SK-N-SH treated with all-trans-retinoic acid at 6 μM for 48 hours (cell line): ENCODE measurements at regions not wholly inside any gene's neighbourhood (a gene's known extent, or its start where the extent isn't known, plus 50 kb on each side); places are given as distances from the start of the nearest gene placed in this dataset.

Experiments used
- ATAC-seq: fragments of 200-7000 bp; cut with Tn5 transposase; 3 replicates; pipeline ENCODE4 v1.9.1; 2020; ENCODE audit warnings: mild to moderate bottlenecking, moderate library complexity
- ARNTL ChIP-seq: fragments of 450-650 bp; formaldehyde crosslinking; IDR thresholded peaks from 2 replicates; pipeline ENCODE4 v1.5.0; 2020; ENCODE audit warnings: low read depth, mild to moderate bottlenecking, moderate library complexity, borderline replicate concordance
- BACH2 ChIP-seq: fragments of 250-450 bp; sonication (Bioruptor Pico); IDR thresholded peaks from 2 replicates; pipeline ENCODE4 v1.9.0; 2021; ENCODE audit warnings: mild to moderate bottlenecking, borderline replicate concordance
- ESRRG ChIP-seq: fragments of 250-450 bp; sonication (Bioruptor Pico); IDR thresholded peaks from 2 replicates; pipeline ENCODE4 v1.6.1; 2021; ENCODE audit warnings: mild to moderate bottlenecking
- GLIS3 ChIP-seq: fragments of 250-450 bp; sonication (Bioruptor Pico); IDR thresholded peaks from 2 replicates; pipeline ENCODE4 v1.5.0; 2020; ENCODE audit warnings: mild to moderate bottlenecking, moderate library complexity
- ISL1 ChIP-seq: fragments of 250-450 bp; sonication (Bioruptor Pico); IDR thresholded peaks from 2 replicates; pipeline ENCODE4 v2.1.2; 2022; ENCODE audit warnings: mild to moderate bottlenecking, moderate library complexity
- OSR1 ChIP-seq: fragments of 250-450 bp; sonication (Bioruptor Pico); IDR thresholded peaks from 2 replicates; pipeline ENCODE4 v1.8.0; 2022; ENCODE audit warnings: moderate library complexity, mild to moderate bottlenecking, inconsistent platforms
- PPARA ChIP-seq: fragments of 250-450 bp; sonication (Bioruptor Pico); IDR thresholded peaks from 2 replicates; pipeline ENCODE4 v1.5.0; 2020; ENCODE audit warnings: mild to moderate bottlenecking, borderline replicate concordance
- RARB ChIP-seq: fragments of 250-450 bp; sonication (Bioruptor Pico); IDR thresholded peaks from 2 replicates; pipeline ENCODE4 v1.8.0; 2021; ENCODE audit warnings: mild to moderate bottlenecking, moderate library complexity
- SNAI2 ChIP-seq: fragments of 250-450 bp; sonication (Bioruptor Pico); IDR thresholded peaks from 2 replicates; pipeline ENCODE4 v1.5.0; 2020; ENCODE audit warnings: mild to moderate bottlenecking, moderate library complexity
- TCF4 ChIP-seq: fragments of 250-450 bp; sonication (Bioruptor Pico); IDR thresholded peaks from 2 replicates; pipeline ENCODE4 v1.8.0; 2021; ENCODE audit warnings: mild to moderate bottlenecking, moderate library complexity, borderline replicate concordance
- TOX ChIP-seq: fragments of 250-450 bp; sonication (Bioruptor Pico); IDR thresholded peaks from 2 replicates; pipeline ENCODE4 v1.8.0; 2021; ENCODE audit warnings: mild to moderate bottlenecking, moderate library complexity, borderline replicate concordance
- ZC3H10 ChIP-seq: fragments of 250-450 bp; sonication (Bioruptor Pico); IDR thresholded peaks from 2 replicates; pipeline ENCODE4 v1.5.1; 2021; ENCODE audit warnings: mild to moderate bottlenecking, moderate library complexity
- ZFP3 ChIP-seq: fragments of 250-450 bp; sonication (Bioruptor Pico); IDR thresholded peaks from 2 replicates; pipeline ENCODE4 v1.5.0; 2020; ENCODE audit warnings: mild to moderate bottlenecking, moderate library complexity
- ZNF565 ChIP-seq: fragments of 450-650 bp; formaldehyde crosslinking; conservative IDR thresholded peaks from 2 replicates; pipeline ENCODE4 v1.5.0; 2020; ENCODE audit warnings: low read depth, mild to moderate bottlenecking, moderate library complexity
- ZNF70 ChIP-seq: fragments of 450-650 bp; formaldehyde crosslinking; IDR thresholded peaks from 2 replicates; pipeline ENCODE4 v1.5.0; 2020; ENCODE audit warnings: mild to moderate bottlenecking, moderate library complexity
- TF ChIP-seq, protein P1 (sequence below): fragments of 250-450 bp; sonication (Bioruptor Pico); IDR thresholded peaks from 2 replicates; pipeline ENCODE4 v1.8.0; 2020; ENCODE audit warnings: mild to moderate bottlenecking, moderate library complexity, borderline replicate concordance
- TF ChIP-seq, protein P2 (sequence below): fragments of 250-450 bp; sonication (Bioruptor Pico); IDR thresholded peaks from 2 replicates; pipeline ENCODE4 v1.5.0; 2020; ENCODE audit warnings: mild to moderate bottlenecking, moderate library complexity
- TF ChIP-seq, protein P3 (sequence below): fragments of 250-450 bp; sonication (Bioruptor Pico); IDR thresholded peaks from 2 replicates; pipeline ENCODE4 v1.5.1; 2021; ENCODE audit warnings: mild to moderate bottlenecking, moderate library complexity
- TF ChIP-seq, protein P4 (sequence below): fragments of 250-450 bp; sonication (Bioruptor Pico); IDR thresholded peaks from 2 replicates; pipeline ENCODE4 v1.8.0; 2021; ENCODE audit warnings: low read depth, mild to moderate bottlenecking, moderate library complexity, borderline replicate concordance

DNA sequence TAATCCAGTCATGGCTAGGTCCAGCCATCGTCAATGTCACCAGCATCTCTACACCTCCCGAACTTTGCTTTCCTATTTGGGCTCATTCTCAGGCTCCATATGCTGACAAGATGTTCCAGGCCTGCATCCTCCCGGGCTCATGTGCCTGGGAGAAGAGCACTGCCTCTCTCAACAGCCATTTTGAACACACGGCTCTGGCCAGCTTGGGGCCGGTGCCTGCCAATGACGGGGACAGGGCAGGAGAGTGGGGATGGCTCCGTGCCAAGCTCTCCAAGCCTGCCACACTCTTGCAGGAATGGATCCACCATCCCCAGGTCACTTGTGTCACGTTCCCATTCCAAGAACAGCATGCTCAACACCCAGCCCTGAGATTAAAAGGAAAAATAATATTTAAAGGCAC, 61.4 kb upstream of the PAX7 start:
- TF ChIP-seq ZNF565 (CRISPR knock-in tag), result no peak
- no peak for TF ChIP-seq ESRRG (CRISPR knock-in tag)
- TF ChIP-seq, protein P1, sequence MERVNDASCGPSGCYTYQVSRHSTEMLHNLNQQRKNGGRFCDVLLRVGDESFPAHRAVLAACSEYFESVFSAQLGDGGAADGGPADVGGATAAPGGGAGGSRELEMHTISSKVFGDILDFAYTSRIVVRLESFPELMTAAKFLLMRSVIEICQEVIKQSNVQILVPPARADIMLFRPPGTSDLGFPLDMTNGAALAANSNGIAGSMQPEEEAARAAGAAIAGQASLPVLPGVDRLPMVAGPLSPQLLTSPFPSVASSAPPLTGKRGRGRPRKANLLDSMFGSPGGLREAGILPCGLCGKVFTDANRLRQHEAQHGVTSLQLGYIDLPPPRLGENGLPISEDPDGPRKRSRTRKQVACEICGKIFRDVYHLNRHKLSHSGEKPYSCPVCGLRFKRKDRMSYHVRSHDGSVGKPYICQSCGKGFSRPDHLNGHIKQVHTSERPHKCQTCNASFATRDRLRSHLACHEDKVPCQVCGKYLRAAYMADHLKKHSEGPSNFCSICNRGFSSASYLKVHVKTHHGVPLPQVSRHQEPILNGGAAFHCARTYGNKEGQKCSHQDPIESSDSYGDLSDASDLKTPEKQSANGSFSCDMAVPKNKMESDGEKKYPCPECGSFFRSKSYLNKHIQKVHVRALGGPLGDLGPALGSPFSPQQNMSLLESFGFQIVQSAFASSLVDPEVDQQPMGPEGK (CRISPR knock-in tag), result no peak
- no peak for TF ChIP-seq OSR1 (CRISPR knock-in tag)
- TF ChIP-seq, protein P2, sequence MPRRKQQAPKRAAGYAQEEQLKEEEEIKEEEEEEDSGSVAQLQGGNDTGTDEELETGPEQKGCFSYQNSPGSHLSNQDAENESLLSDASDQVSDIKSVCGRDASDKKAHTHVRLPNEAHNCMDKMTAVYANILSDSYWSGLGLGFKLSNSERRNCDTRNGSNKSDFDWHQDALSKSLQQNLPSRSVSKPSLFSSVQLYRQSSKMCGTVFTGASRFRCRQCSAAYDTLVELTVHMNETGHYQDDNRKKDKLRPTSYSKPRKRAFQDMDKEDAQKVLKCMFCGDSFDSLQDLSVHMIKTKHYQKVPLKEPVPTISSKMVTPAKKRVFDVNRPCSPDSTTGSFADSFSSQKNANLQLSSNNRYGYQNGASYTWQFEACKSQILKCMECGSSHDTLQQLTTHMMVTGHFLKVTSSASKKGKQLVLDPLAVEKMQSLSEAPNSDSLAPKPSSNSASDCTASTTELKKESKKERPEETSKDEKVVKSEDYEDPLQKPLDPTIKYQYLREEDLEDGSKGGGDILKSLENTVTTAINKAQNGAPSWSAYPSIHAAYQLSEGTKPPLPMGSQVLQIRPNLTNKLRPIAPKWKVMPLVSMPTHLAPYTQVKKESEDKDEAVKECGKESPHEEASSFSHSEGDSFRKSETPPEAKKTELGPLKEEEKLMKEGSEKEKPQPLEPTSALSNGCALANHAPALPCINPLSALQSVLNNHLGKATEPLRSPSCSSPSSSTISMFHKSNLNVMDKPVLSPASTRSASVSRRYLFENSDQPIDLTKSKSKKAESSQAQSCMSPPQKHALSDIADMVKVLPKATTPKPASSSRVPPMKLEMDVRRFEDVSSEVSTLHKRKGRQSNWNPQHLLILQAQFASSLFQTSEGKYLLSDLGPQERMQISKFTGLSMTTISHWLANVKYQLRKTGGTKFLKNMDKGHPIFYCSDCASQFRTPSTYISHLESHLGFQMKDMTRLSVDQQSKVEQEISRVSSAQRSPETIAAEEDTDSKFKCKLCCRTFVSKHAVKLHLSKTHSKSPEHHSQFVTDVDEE (CRISPR knock-in tag), result no peak
- no peak for TF ChIP-seq PPARA
- no peak for TF ChIP-seq SNAI2
- TF ChIP-seq ISL1, result no peak
- TF ChIP-seq, protein P3, sequence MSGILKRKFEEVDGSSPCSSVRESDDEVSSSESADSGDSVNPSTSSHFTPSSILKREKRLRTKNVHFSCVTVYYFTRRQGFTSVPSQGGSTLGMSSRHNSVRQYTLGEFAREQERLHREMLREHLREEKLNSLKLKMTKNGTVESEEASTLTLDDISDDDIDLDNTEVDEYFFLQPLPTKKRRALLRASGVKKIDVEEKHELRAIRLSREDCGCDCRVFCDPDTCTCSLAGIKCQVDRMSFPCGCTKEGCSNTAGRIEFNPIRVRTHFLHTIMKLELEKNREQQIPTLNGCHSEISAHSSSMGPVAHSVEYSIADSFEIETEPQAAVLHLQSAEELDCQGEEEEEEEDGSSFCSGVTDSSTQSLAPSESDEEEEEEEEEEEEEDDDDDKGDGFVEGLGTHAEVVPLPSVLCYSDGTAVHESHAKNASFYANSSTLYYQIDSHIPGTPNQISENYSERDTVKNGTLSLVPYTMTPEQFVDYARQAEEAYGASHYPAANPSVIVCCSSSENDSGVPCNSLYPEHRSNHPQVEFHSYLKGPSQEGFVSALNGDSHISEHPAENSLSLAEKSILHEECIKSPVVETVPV, result no peak
- no peak for TF ChIP-seq RARB
- TF ChIP-seq ZNF70 (CRISPR knock-in tag), result no peak
- TF ChIP-seq TCF4 (CRISPR knock-in tag), result no peak
- no peak for TF ChIP-seq GLIS3 (CRISPR knock-in tag)
- no peak for TF ChIP-seq ZFP3
- TF ChIP-seq ZC3H10, result no peak
- ATAC-seq, result no peak

DNA sequence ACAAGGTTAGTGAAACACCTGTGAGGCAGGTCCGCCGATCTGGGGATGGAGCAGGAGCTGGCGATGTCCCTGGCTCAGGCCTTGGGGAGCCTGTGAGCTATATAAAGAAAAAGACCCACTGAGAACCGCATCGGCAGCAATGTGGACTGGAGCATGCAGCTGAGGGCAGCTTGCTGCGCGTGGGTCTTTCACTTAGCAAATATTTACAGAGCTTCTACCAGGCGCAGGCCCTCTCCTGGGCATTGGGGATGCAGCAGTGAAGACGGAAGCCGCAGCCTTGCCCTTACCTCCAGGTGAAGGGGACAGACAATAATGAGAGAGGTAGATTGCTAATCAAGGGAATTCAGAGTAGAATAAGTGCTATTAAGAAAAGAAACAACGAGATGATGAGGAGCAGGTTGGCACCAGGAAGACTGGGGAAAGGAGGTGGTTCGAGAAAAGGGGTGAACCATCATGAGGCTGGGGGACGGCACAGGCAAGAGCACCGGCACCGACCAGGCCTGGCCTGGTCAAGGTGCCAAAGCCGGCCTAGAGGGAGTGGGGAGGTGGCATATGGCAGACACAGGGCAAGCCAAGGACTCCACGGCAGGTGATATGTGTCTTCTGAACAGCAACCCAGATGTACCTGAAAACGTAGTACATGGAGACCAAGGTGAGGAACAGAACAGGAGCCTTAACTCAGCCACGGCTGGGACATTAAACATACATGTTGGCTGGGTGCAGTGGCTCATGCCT, 60.7 kb upstream of the PAX7 start:
- TF ChIP-seq ZNF70 (CRISPR knock-in tag) (no peak), ARNTL (CRISPR knock-in tag) (no peak), TOX (CRISPR knock-in tag) (no peak), BACH2 (no peak), GLIS3 (CRISPR knock-in tag) (no peak), ZC3H10 (no peak), SNAI2 (no peak), RARB (no peak)
- TF ChIP-seq, protein P2 (CRISPR knock-in tag), result no peak
- TF ChIP-seq, protein P1 (CRISPR knock-in tag), result no peak
- TF ChIP-seq, protein P4, sequence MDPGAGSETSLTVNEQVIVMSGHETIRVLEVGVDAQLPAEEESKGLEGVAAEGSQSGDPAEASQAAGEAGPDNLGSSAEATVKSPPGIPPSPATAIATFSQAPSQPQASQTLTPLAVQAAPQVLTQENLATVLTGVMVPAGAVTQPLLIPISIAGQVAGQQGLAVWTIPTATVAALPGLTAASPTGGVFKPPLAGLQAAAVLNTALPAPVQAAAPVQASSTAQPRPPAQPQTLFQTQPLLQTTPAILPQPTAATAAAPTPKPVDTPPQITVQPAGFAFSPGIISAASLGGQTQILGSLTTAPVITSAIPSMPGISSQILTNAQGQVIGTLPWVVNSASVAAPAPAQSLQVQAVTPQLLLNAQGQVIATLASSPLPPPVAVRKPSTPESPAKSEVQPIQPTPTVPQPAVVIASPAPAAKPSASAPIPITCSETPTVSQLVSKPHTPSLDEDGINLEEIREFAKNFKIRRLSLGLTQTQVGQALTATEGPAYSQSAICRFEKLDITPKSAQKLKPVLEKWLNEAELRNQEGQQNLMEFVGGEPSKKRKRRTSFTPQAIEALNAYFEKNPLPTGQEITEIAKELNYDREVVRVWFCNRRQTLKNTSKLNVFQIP (CRISPR knock-in tag), result no peak
- ATAC-seq, result no peak
